ENCODE measurements at regions not wholly inside any gene's neighbourhood (a gene's known extent, or its start where the extent isn't known, plus 50 kb on each side); places are given as distances from the start of the nearest gene placed in this dataset.
"Not testable (repeated sequence)": the region's sequence is repeated elsewhere in the genome, so short reads cannot be mapped to it uniquely, and the experiment has no call there.

GRCh38 chr9:17846948-17847655, 268.2 kb downstream of the SH3GL2 start:
- no peak for DNase-seq

GRCh38 chr9:17847908-17848307, 269.0 kb downstream of the SH3GL2 start:
- DNase-seq, result no peak

- no peak for DNase-seq
Measured at GRCh38 chr9:17852108-17852507, 273.2 kb downstream of the SH3GL2 start.

- no peak for DNase-seq
Measured at GRCh38 chr9:17854487-17854886, 275.6 kb downstream of the SH3GL2 start.

- no peak for DNase-seq
Measured at GRCh38 chr9:17856995-17857394, 278.1 kb downstream of the SH3GL2 start.

- no peak for DNase-seq
Measured at GRCh38 chr9:17859228-17859627, 280.4 kb downstream of the SH3GL2 start.

GRCh38 chr9:17859987-17860386, 281.1 kb downstream of the SH3GL2 start:
- DNase-seq, result no peak

GRCh38 chr9:17862101-17862500, 283.2 kb downstream of the SH3GL2 start:
- no peak for DNase-seq

- DNase-seq, result no peak
Measured at GRCh38 chr9:17862629-17863028, 283.8 kb downstream of the SH3GL2 start.

- DNase-seq, result no peak
Measured at GRCh38 chr9:17863213-17863883, 284.5 kb downstream of the SH3GL2 start.

GRCh38 chr9:17863924-17864323, 285.1 kb downstream of the SH3GL2 start:
- no peak for DNase-seq

GRCh38 chr9:17864951-17865350, 286.1 kb downstream of the SH3GL2 start:
- no peak for DNase-seq

GRCh38 chr9:17865881-17866280, 287.0 kb downstream of the SH3GL2 start:
- no peak for DNase-seq

- no peak for DNase-seq
Measured at GRCh38 chr9:17870722-17871121, 291.9 kb downstream of the SH3GL2 start.

- no peak for DNase-seq
Measured at GRCh38 chr9:17871213-17871890, 292.5 kb downstream of the SH3GL2 start.

GRCh38 chr9:17875886-17876285, 297.0 kb downstream of the SH3GL2 start:
- no peak for DNase-seq

GRCh38 chr9:17876687-17877086, 297.8 kb downstream of the SH3GL2 start:
- no peak for DNase-seq

GRCh38 chr9:17878810-17879370, 300.0 kb downstream of the SH3GL2 start:
- DNase-seq, result no peak

- DNase-seq, result no peak
Measured at GRCh38 chr9:17881371-17881770, 302.5 kb downstream of the SH3GL2 start.

- DNase-seq, result no peak
Measured at GRCh38 chr9:17882688-17883594, 304.1 kb downstream of the SH3GL2 start.

- no peak for DNase-seq
Measured at GRCh38 chr9:17888066-17888465, 309.2 kb downstream of the SH3GL2 start.

GRCh38 chr9:17888964-17889363, 310.1 kb downstream of the SH3GL2 start:
- not testable (repeated sequence) for DNase-seq

Measured in NCI-H2227 treated with DMSO at 0.1 percent for 48 hours (cell line).